Breast epithelium (tissue), 4 donors: ENCODE measurements at regions not wholly inside any gene's neighbourhood (a gene's known extent, or its start where the extent isn't known, plus 50 kb on each side); places are given as distances from the start of the nearest gene placed in this dataset.
A peak's percentile ranks its signal among the peaks of the same experiment; 100 is the strongest.

Source experiments
- DNase-seq, 2 donors: peaks; one replicate each; pipeline ENCODE4 v3.0.0-alpha.2; 2019; ENCODE audit warnings: low spot score in 2 of 2
- H3K27ac ChIP-seq, 2 donors: fragments of 200-600 bp; sonication (generic) in 1 of 2; one replicate each; pipeline ENCODE4 v1.5.1; 2016 to 2019; ENCODE audit warnings: mild to moderate bottlenecking in 1 of 2
- H3K27me3 ChIP-seq, 2 donors: fragments of 200-600 bp; sonication (generic) in 1 of 2; one replicate each; pipeline versions ENCODE4 v1.5.1 to v1.6.0; 2017 to 2019; ENCODE audit warnings: control low read depth in 1 of 2, mild to moderate bottlenecking in 1 of 2
- H3K36me3 ChIP-seq: fragments of 200-600 bp; one replicate; pipeline ENCODE4 v1.5.1; 2019
- H3K4me1 ChIP-seq, 2 donors: fragments of 200-600 bp; sonication (generic); one replicate each; pipeline ENCODE4 v1.5.1; 2016 to 2019; ENCODE audit warnings: control low read depth in 1 of 2
- H3K4me3 ChIP-seq, 3 donors: fragments of 200-600 bp; sonication (generic); 1 replicate in 2 of 3; 2 replicates in 1 of 3; pipeline ENCODE4 v1.5.1; 2016 to 2019; ENCODE audit warnings: mild to moderate bottlenecking in 3 of 3, moderate library complexity in 2 of 3
- H3K9me3 ChIP-seq, 2 donors: fragments of 200-600 bp; sonication (generic) in 1 of 2; one replicate each; pipeline ENCODE4 v1.5.1; 2016 to 2019; ENCODE audit warnings: control low read depth in 1 of 2
- CTCF ChIP-seq, 3 donors: fragments of 450-650 bp; IDR thresholded peaks; one replicate each; pipeline ENCODE4 v1.5.1; 2016 to 2017; ENCODE audit warnings: antibody characterized with exemption in 3 of 3, mild to moderate bottlenecking in 3 of 3, moderate library complexity in 3 of 3
- POLR2A ChIP-seq: fragments of 450-650 bp; IDR thresholded peaks from one replicate; pipeline ENCODE4 v1.6.1; 2016; ENCODE audit warnings: antibody characterized with exemption, mild to moderate bottlenecking, moderate library complexity
- POLR2AphosphoS5 ChIP-seq, 3 donors: sonication (generic); formaldehyde crosslinking; IDR thresholded peaks; one replicate each; pipeline ENCODE4 v1.6.1; 2017; ENCODE audit warnings: antibody characterized with exemption in 3 of 3
- intact Hi-C: fragments of 100-400 bp; cut with DNase I; formaldehyde crosslinking; loops from one replicate; pipeline ENCODE4 v1.15.1; 2023; ENCODE audit warnings: low total_unique reads

- H3K27ac ChIP-seq: no peak overlapping the region
- no peak for DNase-seq
Observed at GRCh38 chr10:107918171-107918570, 753.7 kb upstream of the SORCS1 start.

DNA sequence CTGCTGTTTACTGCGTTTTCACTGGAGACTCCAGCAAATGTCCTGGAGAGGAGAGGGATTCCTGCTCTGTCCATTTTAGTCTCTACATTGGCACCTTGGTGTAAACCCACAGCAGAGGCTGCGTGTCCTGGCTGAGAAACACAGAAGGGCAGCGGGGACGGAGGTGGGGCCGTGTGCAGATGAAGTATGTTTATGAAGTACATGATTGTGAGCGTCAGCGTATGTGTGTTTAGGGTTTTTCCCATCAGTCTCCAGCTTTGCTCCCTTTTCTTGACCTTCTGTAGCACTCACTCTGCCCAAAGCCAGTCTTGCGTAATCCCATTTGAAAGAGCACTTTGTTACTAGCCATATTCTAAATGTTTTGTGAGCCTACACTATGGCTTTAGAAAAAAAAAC is 750.7 kb upstream of the SORCS1 start:
- H3K4me3 ChIP-seq: peak overlapping the region in 2 of 3 donors; percentile 49 to 57

More at GRCh38 chr10:107918171-107918570, 753.7 kb upstream of the SORCS1 start:
- no peaks in the 10 kb centered on the region for H3K4me1 ChIP-seq
- no peak overlapping the region for H3K4me3 ChIP-seq
- no peaks in the 10 kb centered on the region for H3K9me3 ChIP-seq
- TF ChIP-seq POLR2A: no peak
- intact Hi-C loops: no loop called here
- peaks cover 0 to 14% of the 10 kb centered on the region in 2 donors for H3K27me3 ChIP-seq
- no peaks in the 10 kb centered on the region for H3K36me3 ChIP-seq

DNA sequence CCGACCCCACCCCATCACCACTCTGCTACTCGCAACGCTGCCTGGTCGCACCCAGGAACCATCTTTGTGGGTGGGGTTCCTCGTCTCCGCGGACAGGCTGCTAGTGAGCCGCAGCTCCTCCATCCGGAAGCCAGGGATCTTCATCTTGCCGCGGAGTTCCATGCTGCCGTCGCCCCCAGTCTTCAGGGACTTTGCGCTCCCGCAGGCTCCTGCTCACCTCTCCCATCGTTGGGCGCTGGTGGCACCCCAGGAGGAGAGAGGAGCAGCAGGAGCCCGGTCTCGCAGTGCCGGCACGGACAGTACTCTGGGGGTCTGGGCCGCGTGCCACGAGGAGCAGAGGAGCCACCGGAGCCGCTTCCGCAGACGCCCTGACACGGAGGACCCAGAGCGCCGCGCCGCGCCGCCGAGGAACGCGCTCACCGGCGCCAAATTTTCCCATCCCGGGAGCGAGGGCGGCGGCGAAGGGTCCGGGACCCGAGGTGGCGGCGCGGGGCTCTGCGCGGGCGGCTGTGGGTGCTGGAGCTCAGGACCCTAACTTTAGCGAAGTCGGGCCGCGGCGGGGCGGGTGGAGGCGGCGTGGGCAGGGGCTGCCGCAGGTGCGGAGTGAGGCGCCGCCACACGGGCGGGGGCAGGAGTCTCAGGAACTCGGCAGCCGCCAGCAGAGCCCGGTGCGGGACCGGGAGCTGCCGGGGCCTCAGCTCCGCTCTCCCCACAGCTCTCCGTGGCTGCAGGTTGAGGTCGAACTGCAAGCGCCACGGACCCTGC is 750.1 kb upstream of the SORCS1 start:
- Histone ChIP-seq H3K36me3 (no peaks in the 10 kb centered on the region), H3K4me1 (no peaks in the 10 kb centered on the region), H3K9me3 (no peaks in the 10 kb centered on the region), H3K27ac (no peak overlapping the region), H3K27me3 (peaks cover 0 to 14% of the 10 kb centered on the region in 2 donors), H3K4me3 (peak overlapping the region; percentile 21 to 57 (median 49))
- no peak for TF ChIP-seq POLR2A
- no peak for TF ChIP-seq POLR2AphosphoS5 (IDR thresholded peaks at IDR 0.05)
- TF ChIP-seq CTCF (IDR thresholded peaks at IDR 0.05): no peak
- no peak for DNase-seq
- intact Hi-C loops: no loop called here

More for the DNA sequence above, 750.7 kb upstream of the SORCS1 start:
- Histone ChIP-seq H3K4me1 (no peaks in the 10 kb centered on the region), H3K36me3 (no peaks in the 10 kb centered on the region), H3K27me3 (peaks cover 0 to 14% of the 10 kb centered on the region in 2 donors), H3K27ac (no peak overlapping the region), H3K9me3 (no peaks in the 10 kb centered on the region)
- no peak for TF ChIP-seq POLR2AphosphoS5 (IDR thresholded peaks at IDR 0.05)
- no peak for DNase-seq
- intact Hi-C loops: no loop called here

DNA sequence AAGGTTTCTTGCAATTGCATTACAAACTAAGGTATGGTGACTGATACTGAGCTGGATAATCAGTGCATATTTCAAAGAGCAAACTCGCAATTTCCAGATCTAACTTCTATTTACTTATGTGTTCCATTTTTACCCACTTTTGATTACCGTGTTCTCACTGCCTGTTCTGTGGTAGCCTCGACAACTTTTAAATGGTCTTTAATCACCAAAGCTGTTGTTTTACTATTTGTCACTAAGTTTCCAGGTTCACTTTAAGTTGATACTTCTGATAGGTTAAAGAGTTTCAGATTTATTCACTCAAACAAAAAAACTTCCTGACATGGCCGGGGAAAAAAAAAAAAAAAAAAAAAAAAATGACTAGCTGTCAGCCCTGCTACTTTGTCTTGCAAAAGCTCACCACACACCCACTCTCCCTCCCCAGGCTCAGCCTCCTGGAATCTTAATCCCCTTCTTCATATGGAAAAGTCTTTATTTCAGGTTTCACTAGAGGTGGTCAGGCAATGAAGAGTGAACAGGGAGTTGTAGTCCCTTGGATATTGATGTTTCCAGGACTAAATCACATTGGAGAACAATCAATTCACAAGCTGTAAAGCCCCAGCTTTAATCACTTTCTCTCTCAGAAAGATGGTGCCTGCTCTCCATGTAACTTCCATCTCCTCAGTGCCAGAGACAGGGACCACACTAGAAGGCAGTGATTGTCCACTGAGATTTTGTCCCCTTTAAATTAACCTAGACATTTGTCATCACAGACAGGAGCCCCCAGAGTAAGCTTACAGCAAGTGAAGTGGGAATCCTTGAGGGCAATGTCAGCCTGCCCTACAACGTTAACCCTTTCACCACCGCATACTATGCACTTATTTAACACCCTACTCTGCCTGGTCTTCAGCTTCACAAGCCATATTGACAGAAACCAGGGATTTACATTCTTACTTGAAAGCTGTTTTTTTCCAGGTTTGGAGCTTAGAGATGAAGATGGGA is 749.1 kb upstream of the SORCS1 start:
- intact Hi-C loops: no loop called here
- H3K9me3 ChIP-seq: no peaks in the 10 kb centered on the region
- H3K4me3 ChIP-seq: no peak overlapping the region
- H3K36me3 ChIP-seq: no peaks in the 10 kb centered on the region
- no peak for TF ChIP-seq POLR2AphosphoS5 (IDR thresholded peaks at IDR 0.05)
- no peak for TF ChIP-seq CTCF (IDR thresholded peaks at IDR 0.05)
- TF ChIP-seq POLR2A: no peak
- no peak for DNase-seq
- no peaks in the 10 kb centered on the region for H3K4me1 ChIP-seq
- no peak overlapping the region for H3K27ac ChIP-seq
- peaks cover 0 to 14% of the 10 kb centered on the region in 2 donors for H3K27me3 ChIP-seq

DNA sequence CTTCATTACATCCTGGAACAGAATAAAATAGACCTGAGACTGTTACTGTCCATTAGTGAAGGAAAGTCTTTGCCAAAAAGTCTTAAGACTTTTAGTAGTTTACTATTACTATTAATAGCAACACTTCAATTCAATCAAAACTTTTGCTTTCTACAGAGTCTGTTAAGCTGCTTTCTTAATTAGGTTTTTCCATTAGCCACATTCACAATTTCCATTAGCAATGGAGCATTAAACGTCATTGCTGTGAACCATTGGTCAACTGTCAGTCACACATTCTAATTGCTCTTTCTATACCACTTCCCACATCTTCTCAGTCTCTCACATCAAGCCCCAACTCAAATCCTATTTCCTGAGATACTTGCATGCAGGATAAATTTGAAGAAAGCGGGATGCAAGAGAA is 736.6 kb upstream of the SORCS1 start:
- Histone ChIP-seq H3K9me3 (no peaks in the 10 kb centered on the region), H3K27ac (no peak overlapping the region), H3K4me3 (no peak overlapping the region), H3K27me3 (no peaks in the 10 kb centered on the region), H3K36me3 (no peaks in the 10 kb centered on the region), H3K4me1 (no peaks in the 10 kb centered on the region)
- intact Hi-C loops: no loop called here
- DNase-seq: no peak
- TF ChIP-seq POLR2A: no peak
- TF ChIP-seq POLR2AphosphoS5 (IDR thresholded peaks at IDR 0.05): no peak
- no peak for TF ChIP-seq CTCF (IDR thresholded peaks at IDR 0.05)

- intact Hi-C loops: no loop called here
- no peak for DNase-seq
Observed at GRCh38 chr10:107900131-107900530, 735.6 kb upstream of the SORCS1 start.

More at GRCh38 chr10:107900131-107900530, 735.6 kb upstream of the SORCS1 start:
- H3K9me3 ChIP-seq: no peaks in the 10 kb centered on the region
- H3K4me3 ChIP-seq: no peak overlapping the region
- no peaks in the 10 kb centered on the region for H3K36me3 ChIP-seq
- H3K4me1 ChIP-seq: no peaks in the 10 kb centered on the region
- TF ChIP-seq POLR2AphosphoS5 (IDR thresholded peaks at IDR 0.05): no peak
- no peak for TF ChIP-seq CTCF (IDR thresholded peaks at IDR 0.05)
- TF ChIP-seq POLR2A: no peak
- H3K27ac ChIP-seq: no peak overlapping the region
- H3K27me3 ChIP-seq: no peaks in the 10 kb centered on the region
